OCI-LY7 (cell line): ENCODE measurements at regions not wholly inside any gene's neighbourhood (a gene's known extent, or its start where the extent isn't known, plus 50 kb on each side); places are given as distances from the start of the nearest gene placed in this dataset.

ENCODE experiments used
- BruUV-seq: library from RNA; stranded (reverse); fragments of 400-500 nt; replicated peaks from 2 replicates; lab custom pipeline; 2021; lab: Mats Ljungman, UMichigan
- CTCF ChIA-PET: fragments of 300-600 bp; sonication (Branson Sonifier 250); formaldehyde crosslinking; loops from one replicate; lab custom pipeline; 2022; ENCODE audit warnings: antibody characterized with exemption; ENCODE audit not compliant: unreplicated experiment; lab: Charles Lee
- POLR2A ChIA-PET: fragments of 300-600 bp; sonication (Branson Sonifier 250); formaldehyde crosslinking; loops from one replicate; lab custom pipeline; 2022; ENCODE audit warnings: antibody characterized with exemption; lab: Charles Lee
- DNase-seq: peaks from one replicate; pipeline ENCODE4 v3.0.0-alpha.2; 2015; ENCODE audit warnings: low spot score
- H2AFZ ChIP-seq: fragments of 200-600 bp; sonication (generic), shearing (Covaris generic); 2 replicates; pipeline ENCODE4 v1.6.1; 2014; ENCODE audit warnings: mild to moderate bottlenecking, antibody characterized with exemption, low read length, moderate library complexity
- H3K27ac ChIP-seq: fragments of 200-600 bp; sonication (generic); 2 replicates; pipeline ENCODE4 v1.5.1; 2014; ENCODE audit warnings: mixed run types, low read depth, mild to moderate bottlenecking, moderate library complexity, low read length, inconsistent platforms; ENCODE audit not compliant: poor library complexity, severe bottlenecking
- H3K36me3 ChIP-seq: fragments of 200-600 bp; sonication (generic); 2 replicates; pipeline ENCODE4 v1.6.1; 2014; ENCODE audit warnings: mild to moderate bottlenecking, antibody characterized with exemption, low read length, moderate library complexity, mixed read lengths; ENCODE audit not compliant: insufficient read depth
- H3K4me1 ChIP-seq: fragments of 200-600 bp; sonication (generic); 2 replicates; pipeline ENCODE4 v1.5.1; 2014; ENCODE audit warnings: mild to moderate bottlenecking, low read length; ENCODE audit not compliant: insufficient read depth, poor library complexity, severe bottlenecking
- H3K4me2 ChIP-seq: fragments of 200-600 bp; sonication (generic); 2 replicates; pipeline ENCODE4 v1.6.1; 2014; ENCODE audit warnings: mild to moderate bottlenecking, low read length
- H3K4me3 ChIP-seq: fragments of 200-600 bp; sonication (generic); 2 replicates; pipeline ENCODE4 v1.5.1; 2014; ENCODE audit warnings: mild to moderate bottlenecking, low read depth, low read length; ENCODE audit not compliant: poor library complexity, severe bottlenecking
- H3K79me2 ChIP-seq: fragments of 200-600 bp; sonication (generic); 2 replicates; pipeline ENCODE4 v1.6.1; 2016; ENCODE audit warnings: low read depth, mild to moderate bottlenecking, low read length, moderate library complexity, mixed read lengths; ENCODE audit not compliant: insufficient read depth
- H3K9me2 ChIP-seq: fragments of 200-600 bp; sonication (generic); 2 replicates; pipeline ENCODE4 v1.6.1; 2016; ENCODE audit warnings: mild to moderate bottlenecking, low read length, mixed read lengths; ENCODE audit not compliant: insufficient read depth
- H3K9me3 ChIP-seq: fragments of 200-600 bp; sonication (generic); 2 replicates; pipeline ENCODE4 v1.6.1; 2014; ENCODE audit warnings: mild to moderate bottlenecking, mixed run types, low read length, mixed read lengths
- H4K20me1 ChIP-seq: fragments of 200-600 bp; sonication (generic); 2 replicates; pipeline ENCODE4 v1.6.1; 2014; ENCODE audit warnings: mild to moderate bottlenecking, antibody characterized with exemption, low read length, moderate library complexity, mixed read lengths; ENCODE audit not compliant: insufficient read depth
- EZH2phosphoT487 ChIP-seq: fragments of 200-600 bp; sonication (generic); IDR thresholded peaks from 2 replicates; pipeline ENCODE4 v1.6.1; 2018; ENCODE audit warnings: low read depth, borderline replicate concordance, mild to moderate bottlenecking, mixed run types, antibody characterized with exemption, low read length, moderate library complexity, mixed read lengths
- intact Hi-C: fragments of 100-400 bp; cut with micrococcal nuclease; formaldehyde crosslinking; loops from one replicate; pipeline ENCODE4 v1.10.0; 2022; ENCODE audit not compliant: unreplicated experiment
- TF ChIP-seq, protein P1 (sequence below): fragments of 200-600 bp; sonication (generic); conservative IDR thresholded peaks from 2 replicates; pipeline ENCODE4 v1.5.1; 2014; ENCODE audit warnings: mild to moderate bottlenecking, antibody characterized with exemption, low read length, moderate library complexity, mixed read lengths

DNA sequence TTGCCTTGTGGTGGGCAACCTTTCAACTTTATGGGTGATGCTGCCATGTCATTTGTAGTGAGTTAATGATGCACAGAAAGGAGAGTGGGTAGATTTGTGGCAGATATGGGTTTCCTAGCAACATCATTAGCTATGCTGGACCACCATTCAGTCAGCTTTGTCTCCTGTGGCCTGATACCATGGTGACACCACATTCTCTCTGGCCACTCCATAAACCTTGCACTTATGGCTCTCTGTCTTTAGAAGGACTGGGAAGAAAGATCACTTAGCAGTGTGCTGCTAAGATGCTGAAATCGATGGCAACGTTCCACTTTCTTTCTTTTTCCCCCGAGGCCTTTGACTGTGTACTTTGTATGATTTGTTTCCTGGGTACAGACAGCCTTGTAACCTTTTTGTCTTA is 95.0 kb upstream of the SOX3 start:
- Histone ChIP-seq H2AFZ (no peak overlapping the region), H3K9me2 (no peaks in the 10 kb centered on the region), H3K4me1 (no peaks in the 10 kb centered on the region), H3K9me3 (no peaks in the 10 kb centered on the region), H3K4me2 (no peak overlapping the region), H3K4me3 (no peak overlapping the region), H3K27ac (no peak overlapping the region), H3K36me3 (no peaks in the 10 kb centered on the region), H3K79me2 (no peaks in the 10 kb centered on the region), H4K20me1 (no peaks in the 10 kb centered on the region)
- BruUV-seq, result no TSS peak
- DNase-seq, result no peak
- TF ChIP-seq, protein P1, sequence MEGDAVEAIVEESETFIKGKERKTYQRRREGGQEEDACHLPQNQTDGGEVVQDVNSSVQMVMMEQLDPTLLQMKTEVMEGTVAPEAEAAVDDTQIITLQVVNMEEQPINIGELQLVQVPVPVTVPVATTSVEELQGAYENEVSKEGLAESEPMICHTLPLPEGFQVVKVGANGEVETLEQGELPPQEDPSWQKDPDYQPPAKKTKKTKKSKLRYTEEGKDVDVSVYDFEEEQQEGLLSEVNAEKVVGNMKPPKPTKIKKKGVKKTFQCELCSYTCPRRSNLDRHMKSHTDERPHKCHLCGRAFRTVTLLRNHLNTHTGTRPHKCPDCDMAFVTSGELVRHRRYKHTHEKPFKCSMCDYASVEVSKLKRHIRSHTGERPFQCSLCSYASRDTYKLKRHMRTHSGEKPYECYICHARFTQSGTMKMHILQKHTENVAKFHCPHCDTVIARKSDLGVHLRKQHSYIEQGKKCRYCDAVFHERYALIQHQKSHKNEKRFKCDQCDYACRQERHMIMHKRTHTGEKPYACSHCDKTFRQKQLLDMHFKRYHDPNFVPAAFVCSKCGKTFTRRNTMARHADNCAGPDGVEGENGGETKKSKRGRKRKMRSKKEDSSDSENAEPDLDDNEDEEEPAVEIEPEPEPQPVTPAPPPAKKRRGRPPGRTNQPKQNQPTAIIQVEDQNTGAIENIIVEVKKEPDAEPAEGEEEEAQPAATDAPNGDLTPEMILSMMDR, result no peak
- no peak for TF ChIP-seq EZH2phosphoT487
- intact Hi-C loops, result no loop called here
- POLR2A ChIA-PET, result no interaction called here
- CTCF ChIA-PET, result no interaction called here

DNA sequence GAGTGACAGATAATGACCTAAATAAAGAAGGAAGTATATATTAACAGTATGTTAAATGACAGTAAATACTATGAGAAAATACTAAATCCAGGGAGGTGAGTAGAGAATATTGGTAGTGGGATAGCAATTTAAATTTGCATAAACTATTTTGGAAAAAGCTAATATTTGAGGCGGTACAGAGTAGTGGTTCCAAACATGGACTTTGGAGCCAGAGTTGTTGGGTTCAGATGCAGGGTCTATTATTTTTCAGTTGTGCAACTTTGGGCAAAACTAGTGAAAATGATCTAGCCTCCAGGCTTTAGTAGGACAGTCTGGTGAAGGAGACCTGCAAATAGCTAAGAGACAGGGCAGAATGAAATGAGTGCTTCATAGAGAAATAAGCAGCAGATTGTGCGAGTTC is 84.8 kb upstream of the SOX3 start:
- Histone ChIP-seq H4K20me1 (no peaks in the 10 kb centered on the region), H3K4me2 (no peak overlapping the region), H3K36me3 (no peaks in the 10 kb centered on the region), H3K4me1 (no peaks in the 10 kb centered on the region), H3K4me3 (no peak overlapping the region), H3K79me2 (no peaks in the 10 kb centered on the region), H3K27ac (no peak overlapping the region), H2AFZ (no peak overlapping the region), H3K9me2 (no peaks in the 10 kb centered on the region), H3K9me3 (no peaks in the 10 kb centered on the region)
- DNase-seq, result no peak
- CTCF ChIA-PET, result no interaction called here
- no TSS peak for BruUV-seq
- TF ChIP-seq EZH2phosphoT487, result no peak
- TF ChIP-seq, protein P1, result no peak
- intact Hi-C loops, result no loop called here
- POLR2A ChIA-PET, result no interaction called here

DNA sequence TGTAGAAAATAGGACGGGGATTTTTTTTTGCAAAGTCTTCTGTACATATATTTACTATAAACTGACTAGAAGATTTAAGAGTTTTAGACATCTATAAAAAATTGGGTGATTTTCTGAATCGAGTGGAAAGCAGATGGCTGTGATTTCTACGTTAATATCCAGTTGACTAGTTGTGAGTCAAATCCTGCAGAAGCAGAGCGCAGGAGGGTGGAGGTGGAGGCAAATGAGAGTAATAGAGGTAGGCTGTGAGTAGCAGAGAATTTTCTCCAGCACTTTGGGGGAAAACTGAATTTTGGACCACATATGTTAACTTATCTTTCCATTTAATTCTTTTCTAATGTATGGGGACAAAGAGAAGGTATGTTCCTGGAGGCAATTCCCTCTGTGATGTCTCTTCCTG is 82.1 kb upstream of the SOX3 start:
- H3K36me3 ChIP-seq, result no peaks in the 10 kb centered on the region
- ChIA-PET CTCF (no interaction called here), POLR2A (no interaction called here)
- no peaks in the 10 kb centered on the region for H3K4me1 ChIP-seq
- no TSS peak for BruUV-seq
- H2AFZ ChIP-seq, result no peak overlapping the region
- no peak for TF ChIP-seq EZH2phosphoT487
- TF ChIP-seq, protein P1, result no peak
- H3K27ac ChIP-seq, result no peak overlapping the region
- H3K9me2 ChIP-seq, result no peaks in the 10 kb centered on the region
- no peaks in the 10 kb centered on the region for H3K79me2 ChIP-seq
- no peak overlapping the region for H3K4me3 ChIP-seq
- H3K9me3 ChIP-seq, result no peaks in the 10 kb centered on the region
- intact Hi-C loops, result no loop called here
- H4K20me1 ChIP-seq, result no peaks in the 10 kb centered on the region
- DNase-seq, result no peak
- no peak overlapping the region for H3K4me2 ChIP-seq
